NCI-H2227 (cell line): ENCODE measurements at regions not wholly inside any gene's neighbourhood (a gene's known extent, or its start where the extent isn't known, plus 50 kb on each side); places are given as distances from the start of the nearest gene placed in this dataset.

Experiments used
- DNase-seq: peaks from one replicate; lab custom pipeline; 2025; ENCODE audit not compliant: unreplicated experiment; lab: John Stamatoyannopoulos, UW

DNA sequence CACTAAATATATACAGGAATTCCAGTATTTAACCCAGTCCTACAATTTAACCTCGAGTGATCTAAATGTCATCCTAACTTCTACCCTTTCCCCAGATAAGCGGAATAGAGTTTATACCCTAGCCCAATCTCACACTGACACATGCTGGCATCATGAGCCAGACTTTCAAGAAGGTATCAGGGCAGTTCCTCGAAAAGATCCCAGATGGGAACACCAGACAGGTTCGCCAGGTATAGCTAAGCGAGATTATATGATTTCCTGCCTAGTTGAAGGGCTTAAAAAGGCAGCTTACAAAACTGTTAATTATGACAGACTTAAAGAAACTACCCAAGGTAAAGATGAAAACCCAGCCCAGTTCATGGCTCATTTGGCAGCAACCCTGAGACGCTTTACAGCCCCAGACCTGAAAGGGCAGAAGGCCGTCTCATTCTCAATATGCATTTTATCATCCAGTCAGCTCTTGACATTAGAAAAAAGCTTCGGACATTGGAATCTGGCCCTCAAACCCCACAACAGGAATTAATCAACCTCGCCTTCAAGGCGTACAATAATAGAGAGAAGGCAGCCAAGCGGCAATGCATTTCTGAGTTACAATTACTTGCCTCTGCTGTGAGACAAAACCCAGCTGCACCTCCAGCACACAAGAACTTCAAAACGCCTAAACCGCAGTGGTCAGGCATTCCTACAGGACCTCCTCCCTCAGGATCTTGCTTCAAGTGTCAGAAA lies 668.2 kb upstream of the PKDCC start:
- DNase-seq, result no peak

DNA sequence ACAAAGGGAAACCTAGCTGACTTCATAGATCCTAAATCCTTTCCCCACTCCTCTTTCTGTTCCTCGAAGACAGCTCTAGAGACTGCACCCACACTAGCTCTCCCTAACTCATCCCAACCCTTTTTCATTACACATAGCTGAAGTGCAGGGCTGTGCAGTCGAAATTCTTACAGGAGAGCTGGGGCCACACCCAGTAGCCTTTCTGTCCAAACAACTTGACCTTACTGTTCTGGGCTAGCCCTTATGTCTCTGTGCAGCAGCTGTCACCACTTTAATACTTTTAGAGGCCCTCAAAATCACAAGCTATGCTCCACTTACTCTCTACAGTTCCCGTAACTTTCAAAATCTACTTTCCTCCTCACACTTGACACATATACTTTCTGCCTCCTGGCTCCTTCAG lies 666.1 kb upstream of the PKDCC start:
- DNase-seq, result no peak

DNA sequence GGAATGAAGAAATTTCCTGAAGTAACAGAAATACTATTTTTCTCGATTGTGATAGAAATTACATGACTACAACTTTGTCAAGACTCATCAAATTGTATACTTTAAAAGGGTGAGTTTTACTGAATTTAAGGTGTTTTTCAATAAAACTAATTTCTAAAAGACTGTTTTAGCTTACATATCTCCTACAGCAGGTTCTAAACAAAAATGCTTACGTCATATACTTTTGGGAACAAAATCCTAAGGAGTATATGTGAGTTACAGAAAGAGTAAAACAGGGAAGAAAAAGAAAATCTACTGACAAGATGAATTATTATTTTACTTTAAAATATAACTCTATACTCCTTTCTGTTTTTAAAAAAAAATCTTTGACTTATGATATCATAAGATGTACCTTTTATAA lies 660.3 kb upstream of the PKDCC start:
- DNase-seq, result no peak

DNA sequence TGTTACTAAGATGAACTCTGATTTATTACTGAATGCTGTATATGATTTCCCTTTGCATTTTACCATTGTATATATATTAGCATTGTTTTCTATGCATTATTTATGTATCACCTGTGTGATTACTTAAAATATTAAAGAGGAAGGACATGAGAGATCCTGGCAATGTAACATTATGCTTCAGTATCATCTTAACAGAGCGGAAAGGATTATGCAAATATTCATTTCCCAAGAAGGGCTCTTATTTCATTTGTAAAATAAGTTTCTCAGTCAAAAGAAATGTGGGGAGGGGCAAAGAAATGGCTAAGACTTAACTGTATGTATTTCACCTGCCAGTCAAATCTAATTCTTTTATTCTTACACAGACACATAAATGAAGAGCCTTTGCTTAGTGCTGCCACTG lies 654.2 kb upstream of the PKDCC start:
- DNase-seq, result no peak

DNA sequence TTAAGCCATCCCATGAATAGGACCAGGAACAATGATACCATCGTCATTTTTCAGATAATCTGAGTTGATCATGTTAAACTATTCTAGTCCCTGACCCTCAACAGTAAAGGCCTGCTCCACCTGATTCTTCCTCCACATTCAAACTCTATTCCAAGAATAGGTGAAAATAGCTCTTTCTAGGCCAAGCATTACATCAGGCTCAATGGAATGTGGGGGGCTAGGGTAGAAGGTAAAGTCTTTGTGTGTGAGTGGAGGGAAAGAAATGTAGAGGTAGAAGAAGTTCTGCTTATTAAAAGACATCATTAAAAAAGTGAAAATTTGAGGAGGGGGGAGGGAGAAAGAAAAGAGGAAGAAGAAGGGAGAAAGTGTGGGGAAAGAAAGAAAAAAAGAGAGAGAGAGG lies 653.3 kb upstream of the PKDCC start:
- no peak for DNase-seq

DNA sequence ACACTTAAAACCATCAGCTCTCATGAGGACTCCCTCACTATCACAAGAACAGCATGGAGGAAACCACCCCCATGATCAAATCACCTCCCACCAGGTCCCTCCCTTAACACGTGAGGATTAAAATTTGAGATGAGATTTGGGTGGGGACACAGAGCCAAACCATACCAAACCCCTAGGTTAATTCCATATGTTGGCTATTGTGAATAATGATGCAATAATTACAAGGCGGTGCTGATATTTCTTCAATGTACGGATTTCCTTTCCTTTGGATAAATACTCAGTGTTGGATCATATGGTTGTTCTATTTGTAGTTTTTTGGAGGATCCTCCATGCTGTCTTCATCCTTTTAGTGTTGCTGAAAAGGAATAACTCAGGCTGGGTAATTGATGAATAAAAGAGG lies 652.1 kb upstream of the PKDCC start:
- no peak for DNase-seq

DNA sequence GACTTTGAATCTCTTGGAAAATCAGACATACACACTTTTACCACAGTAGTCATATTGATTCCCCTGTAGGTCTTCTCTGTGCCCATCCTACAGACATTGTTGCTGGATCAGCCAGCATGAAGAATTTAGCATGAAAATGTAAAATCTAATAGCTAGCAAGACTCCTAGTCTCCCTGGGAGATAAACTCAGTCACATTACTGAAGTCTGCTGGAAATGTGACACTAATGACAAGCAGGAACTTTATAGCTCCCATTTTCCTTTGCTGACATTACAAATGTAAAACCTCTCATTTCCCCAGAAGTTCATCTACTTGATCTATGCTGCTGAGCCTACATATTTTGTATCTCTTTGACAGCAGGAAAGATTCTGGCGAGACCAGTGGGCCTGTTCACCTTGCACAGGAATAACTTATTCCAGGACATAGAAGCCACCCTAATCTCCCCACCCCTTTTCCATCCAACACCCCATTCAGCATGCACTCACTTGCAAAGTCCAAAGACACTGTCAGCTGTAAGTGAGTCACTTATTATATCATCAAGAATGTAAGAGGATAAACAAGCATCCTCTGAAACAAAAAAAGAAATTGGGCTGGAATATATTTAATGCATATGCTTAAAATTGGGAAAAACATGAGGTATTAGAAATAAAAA lies 648.3 kb upstream of the PKDCC start:
- DNase-seq, result no peak

DNA sequence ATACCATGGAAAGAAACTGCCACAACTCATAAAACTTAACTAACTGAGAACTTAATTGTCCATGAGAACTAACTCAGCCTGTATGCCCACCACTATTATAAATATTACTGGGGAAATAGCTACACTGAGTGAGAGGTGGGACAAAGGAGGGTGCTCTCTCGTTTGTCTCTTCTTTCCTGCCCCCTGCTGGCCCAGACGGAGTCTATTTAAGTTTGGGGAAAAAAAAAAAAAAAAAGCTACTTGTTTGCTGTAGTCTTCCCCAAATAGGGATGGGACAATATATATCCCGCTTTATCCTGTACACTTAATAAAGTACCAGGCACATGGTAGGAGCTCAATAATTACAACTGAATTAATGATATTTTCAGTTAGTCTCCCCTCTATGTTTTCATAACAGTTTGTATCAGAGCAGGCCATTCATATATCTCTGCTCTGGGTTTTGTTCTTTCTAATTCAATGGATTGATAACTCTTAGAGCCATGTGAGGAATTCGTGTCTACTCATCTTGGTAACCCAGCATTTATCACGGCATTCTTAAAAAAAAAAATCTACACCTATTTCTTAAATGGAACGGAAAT lies 647.6 kb upstream of the PKDCC start:
- DNase-seq, result peak; percentile 16

DNA sequence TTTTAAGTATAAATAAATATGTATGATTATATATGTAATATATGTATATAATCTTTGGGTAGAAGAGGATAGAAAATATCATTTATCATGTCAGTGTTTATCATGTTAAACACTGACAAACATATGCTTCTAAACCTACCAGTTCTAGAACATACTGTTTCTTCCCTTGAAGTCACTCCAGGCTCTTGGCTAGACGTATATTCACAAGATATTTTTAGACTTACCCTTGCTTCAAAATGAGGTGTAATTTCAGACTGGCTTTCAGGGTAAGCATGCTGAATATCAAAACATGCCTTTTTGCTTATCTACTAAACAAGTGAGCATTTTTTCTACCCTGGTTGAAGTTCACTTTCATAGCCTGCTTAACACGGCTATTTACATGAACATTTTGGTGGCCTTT lies 642.4 kb upstream of the PKDCC start:
- no peak for DNase-seq

DNA sequence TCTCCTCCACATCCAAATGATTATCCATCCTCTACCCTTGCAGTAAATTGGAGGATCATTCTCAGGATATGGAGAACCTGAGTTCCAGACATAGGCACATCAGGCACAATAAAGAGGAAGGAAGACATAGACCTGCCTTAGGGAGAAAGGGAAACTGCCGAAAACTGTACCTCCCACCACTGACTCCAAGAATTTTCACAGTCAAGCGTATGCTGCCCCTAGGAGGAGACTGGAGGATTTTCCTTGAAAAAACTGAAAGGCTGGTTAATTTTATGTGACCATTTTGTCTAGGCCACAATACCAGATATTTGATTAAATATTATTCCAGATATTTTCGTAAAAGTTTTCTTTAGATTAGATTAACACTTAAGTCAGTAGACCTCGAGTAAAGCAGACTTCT lies 638.5 kb upstream of the PKDCC start:
- DNase-seq, result no peak

DNA sequence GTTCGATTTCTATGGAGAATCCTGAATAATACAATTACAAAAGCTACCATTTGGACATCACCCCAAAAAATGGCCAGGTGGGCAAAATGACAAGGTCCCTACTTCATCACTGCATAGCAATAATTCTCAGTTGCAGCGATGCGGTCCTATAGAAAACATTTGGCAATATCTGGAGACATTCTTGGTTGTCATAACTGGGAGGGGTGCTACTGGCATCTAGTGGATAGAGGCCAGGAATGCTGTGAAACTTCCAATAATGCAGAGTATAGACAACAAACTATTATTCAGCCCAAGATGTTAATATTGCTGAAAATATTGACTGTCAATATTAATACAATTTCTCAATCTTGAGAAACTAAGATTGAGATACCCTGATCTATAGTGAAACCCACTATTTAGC lies 637.8 kb upstream of the PKDCC start:
- no peak for DNase-seq

DNA sequence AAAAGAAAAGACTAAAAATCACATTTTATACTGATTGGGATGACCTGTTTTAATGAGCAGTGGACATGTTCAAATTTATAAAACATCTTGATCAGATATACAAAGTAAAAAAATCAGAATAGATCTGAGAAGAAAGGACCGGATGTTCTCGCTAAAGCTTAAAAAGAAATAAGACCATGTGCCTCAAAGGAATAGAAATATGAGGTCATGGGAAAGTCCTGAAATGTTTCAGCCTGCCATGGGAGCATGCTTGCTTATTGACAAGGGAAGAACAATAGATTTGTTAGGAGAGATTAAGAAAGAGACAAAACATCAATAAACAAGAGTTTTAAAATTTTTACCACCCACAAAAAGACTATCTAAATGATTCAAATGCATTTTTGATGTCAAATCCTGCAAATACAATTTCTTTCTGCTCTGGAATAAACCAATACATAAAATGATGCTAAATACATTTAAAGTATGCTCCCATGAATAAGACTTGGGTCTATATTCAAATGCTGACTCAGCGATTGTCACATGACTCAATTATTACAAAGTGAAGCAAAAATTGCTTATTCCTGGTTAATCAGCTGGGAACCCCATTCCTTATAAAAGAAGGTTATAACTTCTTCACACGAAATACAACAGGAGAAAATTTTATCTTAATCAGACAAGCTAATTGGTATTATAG lies 633.9 kb upstream of the PKDCC start:
- no peak for DNase-seq

DNA sequence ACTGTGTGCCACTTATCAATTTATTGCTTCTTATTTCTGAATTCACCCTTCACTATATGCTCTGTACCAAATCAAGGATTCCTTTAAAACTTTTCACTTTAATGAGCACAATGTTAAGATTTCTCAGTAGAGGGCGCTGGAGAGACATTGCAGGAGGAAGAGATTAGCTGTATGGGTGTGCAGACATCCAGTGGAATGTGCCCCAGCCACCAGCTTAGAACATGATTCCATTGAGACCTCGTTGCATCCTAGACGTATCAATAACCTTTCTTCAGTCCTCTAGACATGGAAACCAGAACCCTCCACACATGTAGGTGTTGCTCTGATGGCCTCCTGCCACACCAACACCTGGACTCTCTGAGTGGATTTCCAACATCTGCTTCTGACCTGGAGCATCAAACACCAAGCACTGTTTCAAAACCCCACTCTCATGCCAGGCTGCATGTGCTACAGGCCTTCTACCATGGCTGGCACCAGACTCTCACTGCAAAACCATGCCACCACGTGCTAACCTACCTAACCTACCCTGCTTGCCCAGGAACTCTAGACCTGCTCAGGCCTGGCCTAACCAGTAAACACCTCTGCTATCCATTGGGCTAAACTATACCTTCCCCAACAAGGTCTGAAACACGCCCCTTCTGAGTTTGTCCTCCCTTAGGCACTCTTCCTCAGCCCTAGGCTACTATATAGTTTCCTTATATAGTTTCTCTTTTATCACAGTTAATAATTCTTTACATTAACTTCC lies 633.2 kb upstream of the PKDCC start:
- DNase-seq, result peak; percentile 20

DNA sequence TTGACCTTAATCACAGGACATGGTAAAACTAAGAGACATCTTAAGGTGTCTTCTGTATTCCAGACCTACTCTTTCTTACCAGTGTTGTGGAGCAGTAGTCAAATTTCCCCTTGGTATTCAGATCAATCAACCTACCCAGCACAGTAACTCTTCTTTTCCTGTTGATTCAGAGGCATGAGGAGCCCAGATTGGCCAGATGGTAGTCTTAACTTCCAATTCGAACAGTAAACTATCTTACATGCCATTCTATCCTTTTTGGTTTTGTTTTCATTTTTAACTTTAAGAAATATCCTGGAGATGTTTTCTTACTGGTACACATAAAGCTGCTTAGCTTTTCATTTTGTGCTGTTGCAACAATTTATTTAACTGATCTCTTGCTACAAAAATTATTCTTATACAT lies 630.3 kb upstream of the PKDCC start:
- DNase-seq, result no peak

DNA sequence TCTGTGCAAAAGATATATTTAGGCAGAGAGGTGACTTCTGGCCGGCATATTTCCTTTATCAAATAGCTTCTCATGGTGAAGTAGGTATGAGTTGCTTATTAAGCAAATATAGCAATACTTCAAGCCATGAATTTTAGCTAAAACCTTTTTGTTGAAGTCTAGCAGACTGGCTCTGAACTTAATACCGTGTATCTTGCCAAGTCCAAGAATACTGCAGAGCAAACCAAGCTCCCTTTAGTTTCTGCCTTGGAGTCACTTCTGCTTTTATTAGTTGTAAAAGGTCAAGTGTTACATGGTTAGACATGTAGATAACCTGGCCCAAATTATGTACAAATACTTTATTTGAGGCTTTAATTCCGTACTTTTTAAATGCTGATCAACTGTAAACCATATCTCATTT lies 627.6 kb upstream of the PKDCC start:
- DNase-seq, result no peak

DNA sequence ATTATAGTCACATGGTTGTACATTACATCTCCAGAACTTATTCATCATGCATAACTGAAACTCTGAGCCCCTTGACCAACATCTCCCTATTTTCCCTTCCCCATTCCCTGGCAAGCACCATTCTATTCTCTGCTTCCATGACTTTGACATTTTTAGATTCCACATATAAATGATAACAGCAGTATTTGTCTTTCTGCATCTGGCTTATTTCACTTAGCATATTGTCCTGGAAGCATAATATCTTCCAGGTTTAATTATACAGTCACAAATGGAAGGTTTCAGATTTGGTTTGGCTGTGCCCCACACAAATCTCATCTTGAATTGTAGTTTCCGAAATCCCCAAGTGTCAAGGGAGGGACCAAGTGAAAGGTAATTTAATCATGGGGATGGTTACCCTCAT lies 626.9 kb upstream of the PKDCC start:
- DNase-seq, result no peak

DNA sequence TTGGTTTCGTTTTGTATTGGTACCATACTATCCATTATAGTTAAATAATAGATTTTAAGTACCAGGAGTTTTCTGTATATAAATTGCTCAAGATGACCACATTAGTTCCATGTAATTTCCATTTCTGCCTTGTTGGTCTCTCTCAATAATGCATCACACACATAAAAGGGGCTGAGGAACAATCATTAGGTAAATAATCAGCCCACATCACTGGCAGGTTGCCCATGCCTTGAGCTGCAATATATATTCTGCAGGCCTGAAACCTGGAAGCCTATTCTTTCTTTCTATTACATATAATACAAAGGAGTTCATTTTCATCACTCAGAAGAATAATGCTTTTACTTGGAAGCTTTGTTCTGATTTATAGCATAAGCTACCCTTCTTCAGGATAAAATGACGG lies 616.1 kb upstream of the PKDCC start:
- DNase-seq, result peak; percentile 91

DNA sequence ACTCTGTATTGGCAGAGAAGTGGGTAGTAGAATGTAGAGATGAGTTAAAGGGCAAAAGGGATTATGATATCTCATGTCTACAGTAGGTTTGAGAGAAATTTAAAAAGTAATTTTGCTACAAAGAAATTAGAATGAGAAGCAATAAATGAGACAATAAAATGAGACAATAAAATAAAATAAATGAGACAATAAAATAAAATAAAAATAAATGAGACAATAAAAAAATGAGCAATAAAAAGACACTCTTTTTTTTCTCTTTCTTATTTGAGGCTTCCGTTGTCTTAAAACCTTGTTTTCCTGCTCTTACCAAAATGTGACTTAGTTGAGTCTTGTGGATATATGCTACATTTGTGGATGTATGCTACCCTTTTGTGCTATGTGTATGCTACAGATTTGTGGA lies 615.4 kb upstream of the PKDCC start:
- no peak for DNase-seq

DNA sequence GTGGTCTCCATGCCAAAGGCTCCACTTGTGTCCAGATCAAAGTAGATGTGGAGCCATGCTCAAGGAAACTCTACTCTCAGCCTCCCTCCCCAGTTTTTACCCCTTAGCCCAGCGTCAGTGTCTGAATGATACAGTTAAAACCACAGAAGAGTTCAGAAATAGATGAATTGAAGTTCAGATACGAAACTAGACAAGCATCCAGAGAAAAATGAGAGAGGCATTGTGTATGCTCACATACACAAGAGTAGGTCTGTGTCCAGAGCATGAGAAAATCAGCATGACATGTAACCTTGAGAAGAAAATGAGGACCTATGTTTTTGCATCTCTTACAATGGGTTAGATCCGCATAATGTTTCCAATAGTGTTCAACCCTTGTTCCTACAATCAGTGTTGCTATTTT lies 612.8 kb upstream of the PKDCC start:
- DNase-seq, result no peak

DNA sequence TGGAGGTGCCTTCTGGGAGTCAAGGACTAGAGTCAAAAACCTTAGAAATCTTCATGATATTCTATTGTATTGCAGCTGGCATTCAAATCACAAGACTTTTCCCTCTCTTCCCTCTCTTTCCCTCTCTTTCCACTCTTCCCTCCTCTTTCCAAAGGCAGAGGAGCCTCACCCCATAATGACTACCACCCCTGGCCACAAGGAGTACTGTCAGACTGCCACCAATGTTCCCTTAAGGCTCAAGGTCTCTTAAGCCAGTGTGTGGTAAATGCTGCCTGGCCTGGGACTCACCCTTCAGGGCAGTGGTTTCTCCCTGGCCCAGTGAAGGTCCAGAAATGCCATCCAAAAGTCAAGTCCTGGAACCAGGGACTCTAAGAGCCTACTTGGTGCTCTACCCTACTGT lies 605.9 kb upstream of the PKDCC start:
- DNase-seq, result no peak

DNA sequence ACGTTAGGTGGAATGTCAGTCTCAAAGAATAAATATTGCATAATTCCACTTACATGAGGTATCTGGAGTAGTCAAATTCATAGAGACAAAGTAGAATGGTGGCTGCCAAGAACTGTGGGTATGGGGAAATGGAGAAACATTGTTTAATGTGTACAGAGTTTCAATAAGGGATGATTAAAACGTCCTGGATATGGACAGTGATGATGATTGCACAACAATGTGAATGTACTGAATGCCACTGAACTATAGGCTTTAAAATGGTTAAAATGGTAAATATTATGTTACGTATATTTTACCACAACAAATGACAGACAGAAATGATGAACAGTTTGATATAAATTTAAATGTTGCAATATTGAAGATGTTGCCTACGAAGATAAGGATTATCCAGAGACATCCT lies 602.0 kb upstream of the PKDCC start:
- no peak for DNase-seq

DNA sequence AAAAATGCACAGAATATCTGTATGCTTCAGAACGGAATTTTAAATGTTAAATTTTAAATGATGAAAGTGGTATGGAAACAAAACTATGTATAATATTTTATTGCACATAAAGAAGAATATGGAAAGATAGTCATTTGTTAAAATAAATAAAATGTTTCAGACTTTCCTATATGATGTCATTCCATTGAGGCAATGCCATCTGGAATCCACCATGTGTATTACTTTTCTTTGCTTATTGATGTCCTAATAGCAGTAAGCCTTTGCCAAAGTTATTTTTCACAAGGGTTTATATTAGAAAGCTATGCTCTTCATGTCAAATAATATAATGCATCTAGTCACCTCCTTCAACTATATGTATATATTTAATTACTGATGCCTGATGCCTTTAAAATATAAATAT lies 601.6 kb upstream of the PKDCC start:
- no peak for DNase-seq
